Sigmoid colon (tissue), 6 donors: ENCODE measurements at regions not wholly inside any gene's neighbourhood (a gene's known extent, or its start where the extent isn't known, plus 50 kb on each side); places are given as distances from the start of the nearest gene placed in this dataset.

Source experiments
- DNase-seq: peaks from one replicate; pipeline ENCODE4 v3.0.0-alpha.2; 2019
- H3K27ac ChIP-seq, 4 donors: fragments of 200-600 bp; sonication (generic); one replicate each; pipeline ENCODE4 v1.5.1; 2016 to 2019; ENCODE audit warnings: mild to moderate bottlenecking in 1 of 4
- H3K27me3 ChIP-seq, 3 donors: fragments of 200-600 bp; sonication (generic); one replicate each; pipeline ENCODE4 v1.5.1; 2019; ENCODE audit warnings: mild to moderate bottlenecking in 1 of 3
- H3K36me3 ChIP-seq, 4 donors: fragments of 200-600 bp; sonication (generic); one replicate each; pipeline ENCODE4 v1.5.1; 2016 to 2019
- H3K4me1 ChIP-seq, 4 donors: fragments of 200-600 bp; sonication (generic); one replicate each; pipeline ENCODE4 v1.5.1; 2017 to 2019
- H3K4me3 ChIP-seq, 4 donors: fragments of 200-600 bp; sonication (generic); one replicate each; pipeline ENCODE4 v1.5.1; 2017 to 2019; ENCODE audit warnings: mild to moderate bottlenecking in 2 of 4, moderate library complexity in 1 of 4
- H3K9me3 ChIP-seq, 4 donors: fragments of 200-600 bp in 3 of 4; sonication (generic) in 3 of 4; one replicate each; pipeline versions ENCODE4 v1.5.1 to v1.6.1; 2013 to 2019
- CTCF ChIP-seq, 4 experiments: fragments of 450-650 bp in 3 of 4; fragments of 200-600 bp in 1 of 4; IDR thresholded peaks; one replicate each; pipeline ENCODE4 v1.5.1; 2016 to 2019; ENCODE audit warnings: antibody characterized with exemption in 4 of 4, mild to moderate bottlenecking in 3 of 4, moderate library complexity in 2 of 4
- EP300 ChIP-seq, 4 donors: sonication (generic); formaldehyde crosslinking; IDR thresholded peaks; one replicate each; pipeline ENCODE4 v1.6.1; 2017; ENCODE audit warnings: antibody characterized with exemption in 4 of 4
- POLR2A ChIP-seq, 2 donors: fragments of 450-650 bp; IDR thresholded peaks; one replicate each; pipeline ENCODE4 v1.6.1; 2016; ENCODE audit warnings: antibody characterized with exemption in 2 of 2, mild to moderate bottlenecking in 2 of 2, moderate library complexity in 2 of 2
- POLR2AphosphoS5 ChIP-seq, 4 donors: sonication (generic); formaldehyde crosslinking; IDR thresholded peaks; one replicate each; pipeline ENCODE4 v1.6.1; 2017; ENCODE audit warnings: antibody characterized with exemption in 4 of 4
- WGBS, 2 donors: extraction: QIAGEN DNeasy Blood & Tissue Kit; methylation state at CpG; one replicate each; pipeline ENCODE4 v1.1.7; 2013; 5-methylcytosine and 5-hydroxymethylcytosine counted together
- intact Hi-C: fragments of 100-400 bp; cut with DNase I; formaldehyde crosslinking; loops from one replicate; pipeline ENCODE4 v1.15.1; 2023
- donor health status: healthy with polysubstance abuse.
- donor health status: healthy.

- WGBS, 2 donors = 72 to 81% methylated on average over 3 of the region's 3 CpGs
- H3K4me3 ChIP-seq = no peak overlapping the region
- TF ChIP-seq EP300 (IDR thresholded peaks at IDR 0.05) (no peak), POLR2AphosphoS5 (IDR thresholded peaks at IDR 0.05) (no peak), POLR2A (IDR thresholded peaks at IDR 0.05) (no peak), CTCF (IDR thresholded peaks at IDR 0.05) (no peak)
- peaks cover 0 to 4% (median 0%) of the 10 kb centered on the region in 4 donors for H3K9me3 ChIP-seq
- DNase-seq = no peak
- no peaks in the 10 kb centered on the region for H3K36me3 ChIP-seq
- H3K27me3 ChIP-seq = no peaks in the 10 kb centered on the region
- intact Hi-C loops = no loop called here
- H3K4me1 ChIP-seq = no peaks in the 10 kb centered on the region
- H3K27ac ChIP-seq = no peak overlapping the region
Measured at GRCh38 chr13:64877176-64877575, 2353.0 kb downstream of the PCDH9 start.

- no peak for TF ChIP-seq POLR2AphosphoS5 (IDR thresholded peaks at IDR 0.05)
- TF ChIP-seq EP300 (IDR thresholded peaks at IDR 0.05) = no peak
- no peak for TF ChIP-seq POLR2A (IDR thresholded peaks at IDR 0.05)
- TF ChIP-seq CTCF (IDR thresholded peaks at IDR 0.05) = no peak
- intact Hi-C loops = no loop called here
Measured at GRCh38 chr13:64871742-64872141, 2358.4 kb downstream of the PCDH9 start.

GRCh38 chr13:64869539-64869938 is 2360.6 kb downstream of the PCDH9 start:
- Histone ChIP-seq H3K4me1 (no peaks in the 10 kb centered on the region), H3K27me3 (no peaks in the 10 kb centered on the region), H3K36me3 (no peaks in the 10 kb centered on the region), H3K27ac (no peak overlapping the region), H3K9me3 (peaks cover 0 to 4% (median 0%) of the 10 kb centered on the region in 4 donors), H3K4me3 (no peak overlapping the region)
- no peak for DNase-seq
- TF ChIP-seq CTCF (IDR thresholded peaks at IDR 0.05) = no peak
- TF ChIP-seq POLR2A (IDR thresholded peaks at IDR 0.05) = no peak
- intact Hi-C loops = no loop called here
- WGBS, 2 donors = 84 to 86% methylated on average over 3 of the region's 3 CpGs

More at GRCh38 chr13:64871742-64872141, 2358.4 kb downstream of the PCDH9 start:
- H3K9me3 ChIP-seq = no peaks in the 10 kb centered on the region
- H3K27ac ChIP-seq = no peak overlapping the region
- no peaks in the 10 kb centered on the region for H3K4me1 ChIP-seq
- no peak for DNase-seq
- no peak overlapping the region for H3K4me3 ChIP-seq
- no peaks in the 10 kb centered on the region for H3K36me3 ChIP-seq
- H3K27me3 ChIP-seq = no peaks in the 10 kb centered on the region
- 89 to 90% methylated on average over 5 of the region's 5 CpGs for WGBS, 2 donors

- 60 to 71% methylated on average over 2 of the region's 2 CpGs for WGBS, 2 donors
- Histone ChIP-seq H3K27ac (no peak overlapping the region), H3K9me3 (peaks cover 0 to 4% (median 0%) of the 10 kb centered on the region in 4 donors), H3K27me3 (no peaks in the 10 kb centered on the region), H3K4me3 (no peak overlapping the region), H3K4me1 (no peaks in the 10 kb centered on the region), H3K36me3 (no peaks in the 10 kb centered on the region)
- no peak for DNase-seq
- TF ChIP-seq POLR2A (IDR thresholded peaks at IDR 0.05) (no peak), EP300 (IDR thresholded peaks at IDR 0.05) (no peak), CTCF (IDR thresholded peaks at IDR 0.05) (no peak), POLR2AphosphoS5 (IDR thresholded peaks at IDR 0.05) (no peak)
- intact Hi-C loops = no loop called here
Measured at GRCh38 chr13:64867856-64868255, 2362.3 kb downstream of the PCDH9 start.

GRCh38 chr13:64866331-64866730 is 2363.8 kb downstream of the PCDH9 start:
- no peaks in the 10 kb centered on the region for H3K4me1 ChIP-seq
- H3K27me3 ChIP-seq = no peaks in the 10 kb centered on the region
- intact Hi-C loops = no loop called here
- peaks cover 0 to 4% (median 0%) of the 10 kb centered on the region in 4 donors for H3K9me3 ChIP-seq
- no peak for TF ChIP-seq CTCF (IDR thresholded peaks at IDR 0.05)
- TF ChIP-seq POLR2AphosphoS5 (IDR thresholded peaks at IDR 0.05) = no peak
- TF ChIP-seq EP300 (IDR thresholded peaks at IDR 0.05) = no peak
- TF ChIP-seq POLR2A (IDR thresholded peaks at IDR 0.05) = no peak
- H3K36me3 ChIP-seq = no peaks in the 10 kb centered on the region
- H3K27ac ChIP-seq = no peak overlapping the region
- no peak for DNase-seq
- no peak overlapping the region for H3K4me3 ChIP-seq
